HG02981 (cell line): ENCODE measurements at regions not wholly inside any gene's neighbourhood (a gene's known extent, or its start where the extent isn't known, plus 50 kb on each side); places are given as distances from the start of the nearest gene placed in this dataset.
"Not testable (repeated sequence)": the region's sequence is repeated elsewhere in the genome, so short reads cannot be mapped to it uniquely, and the experiment has no call there.

Experiments used
- ATAC-seq: cut with Tn5 transposase; IDR thresholded peaks from one replicate; pipeline ENCODE4 v1.9.1; 2021; ENCODE audit warnings: mild to moderate bottlenecking, moderate library complexity; ENCODE audit not compliant: unreplicated experiment

- not testable (repeated sequence) for ATAC-seq
These were observed 362.1 kb downstream of the TYW1 start for GRCh38 chr7:67358738-67359137.

GRCh38 chr7:67359900-67360299 is 363.3 kb downstream of the TYW1 start:
- no peak for ATAC-seq

GRCh38 chr7:67361150-67361549 is 364.5 kb downstream of the TYW1 start:
- ATAC-seq: no peak

DNA sequence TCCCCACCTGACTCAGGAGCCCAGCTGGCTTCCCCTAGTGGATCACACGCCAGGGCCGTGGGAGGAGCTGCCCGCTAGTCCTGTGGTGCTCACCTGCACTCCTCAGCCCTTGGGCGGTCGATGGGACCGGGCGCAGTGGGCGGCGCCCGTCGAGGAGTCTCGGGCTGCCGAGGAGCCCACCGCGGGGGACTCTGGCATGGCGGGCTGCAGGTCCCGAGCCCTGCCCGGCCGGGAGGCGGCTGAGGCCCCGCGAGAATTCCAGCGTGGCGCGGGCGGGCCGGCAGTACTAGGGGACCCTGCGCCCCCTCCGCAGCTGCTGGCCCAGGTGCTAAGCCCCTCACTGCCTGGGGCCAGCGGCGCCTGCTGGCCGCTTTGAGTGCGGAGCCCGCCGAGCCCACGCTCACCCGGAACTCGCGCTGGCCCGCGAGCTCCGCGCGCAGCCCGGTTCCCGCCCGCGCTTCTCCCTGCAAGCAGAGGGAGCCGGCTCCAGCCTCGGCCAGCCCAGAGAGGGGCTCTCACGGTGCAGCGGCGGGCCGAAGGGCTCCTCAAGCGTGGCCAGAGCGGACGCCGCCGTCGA is 367.9 kb downstream of the TYW1 start:
- ATAC-seq: no peak

DNA sequence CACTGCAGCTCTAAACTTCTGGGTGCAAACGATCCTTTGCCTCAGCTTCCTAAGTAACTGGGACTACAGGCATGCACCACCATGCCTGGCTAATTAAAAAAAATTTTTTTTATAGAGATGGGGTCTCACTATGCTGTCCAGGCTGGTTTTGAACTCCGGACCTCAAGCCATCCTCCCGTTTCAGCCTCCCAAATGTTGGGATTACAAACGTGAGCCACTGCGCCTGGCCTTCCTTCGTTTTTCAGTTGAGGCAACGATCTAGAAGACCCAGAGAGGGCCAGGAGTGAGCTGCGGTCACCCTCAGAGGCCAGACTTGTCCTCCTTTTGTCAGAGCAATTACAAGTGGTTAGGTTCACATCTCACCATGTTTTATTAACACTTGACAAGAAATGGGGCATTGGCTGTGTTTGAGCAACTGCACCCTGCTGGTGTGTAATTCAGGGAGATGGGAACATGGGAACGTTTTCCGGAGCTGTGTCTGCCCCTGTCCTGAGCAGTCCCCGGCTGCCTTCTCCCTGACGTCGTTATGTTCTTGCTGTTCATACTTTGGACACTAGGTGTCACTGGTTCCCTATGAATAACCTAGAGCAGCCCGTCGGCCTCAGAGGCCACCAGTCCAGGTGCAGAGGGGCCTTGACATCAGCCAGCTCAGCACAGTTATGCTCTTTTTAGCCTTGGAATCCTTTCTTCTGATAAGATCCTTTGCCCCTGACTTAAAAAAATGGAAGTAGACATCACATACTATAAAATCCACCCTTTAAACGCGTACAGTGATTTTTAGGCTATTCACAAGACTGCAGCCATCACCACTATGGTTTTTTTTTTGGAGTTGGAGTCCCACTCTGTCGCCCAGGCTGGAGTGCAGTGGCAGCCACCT is 375.0 kb downstream of the TYW1 start:
- peak; percentile 93 for ATAC-seq

DNA sequence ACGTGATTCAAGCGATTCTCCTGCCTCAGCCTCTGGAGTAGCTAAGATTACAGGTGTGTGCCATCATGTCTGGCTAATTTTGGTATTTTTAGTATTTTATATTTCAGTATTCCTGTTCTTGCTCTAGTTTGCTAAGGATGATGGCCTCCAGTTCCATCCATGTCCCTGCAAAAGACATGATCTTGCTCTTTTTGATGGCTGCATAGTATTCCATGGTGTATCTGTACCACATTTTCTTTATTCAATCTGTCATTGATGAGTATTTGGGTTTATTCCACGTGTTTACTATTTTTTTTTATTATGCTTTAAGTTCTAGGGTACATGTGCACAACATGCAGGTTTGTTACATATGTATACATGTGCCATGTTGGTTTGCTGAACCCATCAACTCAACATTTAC is 376.8 kb downstream of the TYW1 start:
- ATAC-seq: not testable (repeated sequence)

- ATAC-seq: no peak
These were observed 378.8 kb downstream of the TYW1 start for GRCh38 chr7:67375427-67375826.

- peak; percentile 85 for ATAC-seq
These were observed 381.6 kb downstream of the TYW1 start for GRCh38 chr7:67377939-67378862.

- no peak for ATAC-seq
These were observed 383.7 kb downstream of the TYW1 start for GRCh38 chr7:67380326-67380725.

DNA sequence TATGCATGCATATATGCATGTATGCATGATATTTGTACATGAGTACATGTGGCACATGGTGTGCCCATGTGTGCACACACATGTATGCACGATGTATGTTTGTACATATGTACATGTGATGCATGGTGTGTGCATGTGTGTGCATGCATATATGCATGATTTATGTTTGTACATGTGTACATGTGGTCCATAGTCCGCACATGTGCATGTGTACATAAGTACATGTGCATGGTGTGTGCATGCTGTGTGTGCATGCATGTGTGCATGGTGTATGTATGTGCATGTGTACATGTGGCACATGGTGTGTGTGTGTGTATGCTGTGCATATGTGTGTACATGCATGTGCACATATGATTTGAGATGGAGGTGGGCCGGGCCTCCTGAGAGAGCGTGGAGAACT is 384.2 kb downstream of the TYW1 start:
- ATAC-seq: no peak

GRCh38 chr7:67387851-67388250 is 391.2 kb downstream of the TYW1 start:
- no peak for ATAC-seq

DNA sequence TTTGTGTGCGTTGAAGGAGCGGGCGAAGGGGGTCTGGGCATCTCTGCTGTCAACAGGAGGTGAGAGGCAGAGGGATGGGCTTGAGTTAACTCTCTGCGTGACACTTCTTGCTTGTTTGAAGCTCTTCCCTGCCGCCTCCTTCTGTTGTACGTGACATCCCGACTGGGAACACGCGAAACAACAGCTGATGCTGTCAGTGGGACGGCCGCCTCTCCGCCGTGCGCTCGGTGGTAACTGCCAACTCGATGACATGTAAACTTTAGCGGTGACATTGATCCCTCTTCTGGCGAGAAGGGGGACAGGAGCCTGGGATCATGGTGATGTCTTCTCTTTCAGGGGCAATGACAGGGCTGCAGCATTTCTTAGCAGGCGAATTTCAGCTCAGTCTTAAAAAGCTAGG is 394.5 kb downstream of the TYW1 start:
- ATAC-seq: no peak

DNA sequence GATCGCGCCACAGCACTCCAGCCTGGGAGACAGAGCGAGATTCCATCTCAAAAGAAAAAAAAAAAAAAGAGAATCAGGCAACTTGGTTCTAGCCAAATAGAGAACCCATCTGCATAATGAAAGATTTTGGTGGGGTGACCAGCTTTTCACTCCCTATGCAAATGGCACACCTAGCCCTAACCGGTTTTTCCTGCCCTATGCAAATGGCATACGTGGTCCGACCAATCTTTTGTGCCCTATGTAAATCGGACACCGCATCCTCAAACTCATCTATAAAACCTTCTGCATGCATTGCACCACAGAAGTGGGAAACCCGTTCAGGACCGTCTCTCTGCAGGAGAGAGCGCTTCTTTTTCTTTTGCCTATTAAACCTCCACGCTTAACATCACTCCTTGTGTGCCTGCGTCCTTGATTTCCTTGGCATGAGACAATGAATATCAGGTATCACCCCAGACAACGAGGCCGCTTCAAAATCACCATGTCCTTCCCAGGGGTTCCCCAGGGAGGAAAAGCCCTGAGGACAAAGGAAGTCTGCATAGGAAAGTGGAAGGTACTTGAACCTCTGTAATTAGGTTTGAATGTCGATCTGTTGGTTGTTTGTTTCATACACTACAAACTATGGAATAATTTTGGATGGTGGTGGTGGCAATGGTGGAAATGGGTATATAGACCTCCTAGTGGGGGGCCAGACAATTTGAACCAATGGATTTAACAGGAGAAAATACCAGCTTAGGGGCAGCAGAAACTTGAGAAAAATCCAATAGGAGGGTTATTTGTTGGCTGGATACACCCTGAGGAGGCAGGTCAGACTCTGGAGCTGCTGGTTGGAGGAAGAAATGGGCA is 396.2 kb downstream of the TYW1 start:
- ATAC-seq: no peak

DNA sequence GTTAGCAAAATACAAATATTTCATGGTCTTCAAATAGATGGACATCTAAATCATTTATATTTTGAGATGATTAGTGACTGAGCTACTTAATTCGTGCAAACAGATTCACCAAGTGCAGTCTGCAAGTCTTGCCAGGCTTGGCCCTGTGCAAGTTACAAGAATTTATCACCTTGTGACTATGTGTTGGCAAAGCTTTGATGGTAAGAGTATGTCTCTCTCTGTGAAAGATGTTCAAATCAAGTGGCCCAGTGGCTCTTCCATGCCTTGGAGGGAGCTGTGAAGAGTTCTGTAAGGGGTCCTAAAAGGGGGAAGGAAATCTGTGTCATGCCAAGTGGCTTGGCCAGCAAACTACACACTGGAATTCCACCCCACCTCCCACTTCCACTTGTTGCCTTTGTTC is 397.3 kb downstream of the TYW1 start:
- no peak for ATAC-seq

DNA sequence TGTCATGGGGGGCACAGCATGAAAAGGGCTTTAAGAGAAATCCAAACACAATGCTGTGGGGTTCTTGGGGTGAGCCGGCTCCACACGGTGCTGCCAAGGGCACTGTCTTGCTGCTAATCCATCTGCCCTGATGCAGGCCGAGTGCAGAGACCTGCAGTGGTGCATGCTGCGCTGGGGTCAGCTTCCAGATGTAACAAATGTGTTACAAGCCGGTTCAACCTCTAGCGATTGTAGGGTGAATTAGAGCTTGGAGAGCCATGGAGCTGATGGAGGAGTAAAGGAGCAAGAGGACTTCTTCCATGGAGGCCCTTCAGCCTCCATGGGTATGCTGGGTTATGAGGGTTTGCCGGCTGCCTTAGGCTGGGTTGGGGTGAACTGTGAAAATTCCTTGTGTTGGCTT is 402.3 kb downstream of the TYW1 start:
- no peak for ATAC-seq

DNA sequence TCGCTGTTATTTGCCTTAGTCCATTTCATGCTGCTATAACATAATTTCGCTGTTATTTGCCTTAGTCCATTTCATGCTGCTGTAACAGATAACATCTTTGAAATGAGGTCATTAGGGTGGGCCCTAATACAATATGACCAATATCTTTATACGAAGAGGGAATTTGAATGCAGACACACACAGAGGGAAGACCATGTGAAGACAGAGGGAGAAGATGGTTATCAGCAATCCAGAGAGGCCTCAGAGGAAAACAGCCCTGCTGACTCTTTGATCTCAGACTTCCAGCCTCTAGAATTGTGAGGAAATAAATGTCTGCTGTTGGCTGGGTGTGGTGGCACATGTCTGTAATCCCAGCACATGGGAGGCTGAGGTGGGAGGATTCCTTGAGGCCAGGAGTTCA is 404.9 kb downstream of the TYW1 start:
- no peak for ATAC-seq

- no peak for ATAC-seq
These were observed 405.6 kb downstream of the TYW1 start for GRCh38 chr7:67402280-67402679.

- no peak for ATAC-seq
These were observed 410.3 kb downstream of the TYW1 start for GRCh38 chr7:67406976-67407375.

DNA sequence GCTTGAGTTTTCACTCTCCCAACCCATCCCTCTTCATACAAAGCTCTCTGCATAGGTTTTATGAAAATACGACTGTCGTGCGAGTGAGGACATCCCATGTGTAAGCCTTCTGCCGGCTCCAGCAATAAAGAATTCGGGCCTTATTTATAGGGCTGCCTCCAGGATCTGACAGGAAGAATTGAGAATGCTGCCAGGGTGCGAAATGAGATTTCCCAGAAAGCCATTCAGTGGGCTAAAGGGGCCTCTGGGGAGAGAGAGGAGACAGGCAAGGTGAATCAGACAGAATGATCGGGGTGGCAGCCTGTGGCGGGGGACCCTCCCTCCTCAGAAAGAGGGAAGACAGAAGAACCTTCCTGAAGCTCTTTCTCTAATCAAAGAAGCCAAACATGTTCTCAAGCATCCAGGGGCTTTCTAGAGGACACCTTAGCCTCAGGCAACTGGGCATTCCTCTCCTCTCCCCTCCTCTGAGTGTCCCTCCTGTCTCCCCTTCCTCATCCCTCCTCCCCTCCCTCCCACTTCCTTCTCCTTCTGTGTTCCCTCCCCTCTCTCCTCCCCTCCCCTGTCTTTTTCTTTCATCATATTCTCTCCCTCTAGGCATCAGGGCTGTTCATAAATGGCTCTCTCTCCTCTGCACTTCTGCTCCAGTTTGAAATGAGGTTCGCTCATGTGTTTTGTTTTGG is 410.9 kb downstream of the TYW1 start:
- no peak for ATAC-seq

DNA sequence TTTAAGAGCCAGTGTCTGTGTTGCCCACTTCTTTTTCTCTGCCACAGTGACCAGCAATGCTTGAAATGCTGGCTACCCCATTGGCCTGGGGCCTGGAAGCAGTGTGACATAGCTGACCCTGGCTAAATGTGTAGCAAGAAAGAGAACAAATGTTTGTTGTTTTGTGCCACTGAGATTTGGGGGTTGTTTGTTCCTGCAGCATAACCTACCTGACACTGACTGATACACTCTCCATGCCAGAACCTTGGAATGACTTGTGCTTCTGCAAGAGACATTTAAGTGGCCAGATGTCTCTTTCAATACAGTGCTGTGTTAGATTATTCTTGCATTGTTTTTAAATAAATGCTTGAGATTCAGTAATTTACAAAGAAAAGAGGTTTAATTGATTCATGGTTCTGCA is 411.5 kb downstream of the TYW1 start:
- no peak for ATAC-seq
